GM23248 (cell line): ENCODE measurements at regions not wholly inside any gene's neighbourhood (a gene's known extent, or its start where the extent isn't known, plus 50 kb on each side); places are given as distances from the start of the nearest gene placed in this dataset.

Source experiments
- EZH2 ChIP-seq: fragments of 200-600 bp; sonication (generic); IDR thresholded peaks from 2 replicates; pipeline ENCODE4 v1.6.1; 2018; ENCODE audit warnings: antibody characterized with exemption, mild to moderate bottlenecking; ENCODE audit not compliant: insufficient read depth, poor library complexity, severe bottlenecking
- EZH2phosphoT487 ChIP-seq: fragments of 200-600 bp; sonication (generic); IDR thresholded peaks from 2 replicates; pipeline ENCODE4 v1.6.1; 2018; ENCODE audit warnings: antibody characterized with exemption, moderate library complexity, mild to moderate bottlenecking, low read depth; ENCODE audit not compliant: insufficient read depth

DNA sequence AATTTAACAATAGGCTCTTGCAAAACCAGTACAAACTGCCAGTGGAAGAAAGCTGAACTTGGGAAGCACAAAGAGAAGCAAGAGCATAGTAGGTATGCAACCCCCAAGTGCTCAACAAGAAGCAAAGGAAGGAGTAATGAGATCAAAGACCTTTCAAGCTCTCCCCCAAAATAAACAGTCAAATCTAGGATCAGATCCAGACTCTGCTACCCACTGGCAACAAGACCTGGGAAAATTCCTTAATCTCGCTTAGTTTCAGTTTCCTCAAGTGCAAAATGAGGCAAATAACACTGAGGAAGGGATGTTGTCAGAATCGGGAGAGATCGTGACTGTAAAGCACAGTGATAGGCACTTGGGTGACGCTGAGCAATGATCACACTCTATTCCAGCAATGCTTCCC, 329.2 kb downstream of the TNS1 start:
- TF ChIP-seq EZH2 (no peak), EZH2phosphoT487 (no peak)
